ENCODE measurements at regions not wholly inside any gene's neighbourhood (a gene's known extent, or its start where the extent isn't known, plus 50 kb on each side); places are given as distances from the start of the nearest gene placed in this dataset.

DNA sequence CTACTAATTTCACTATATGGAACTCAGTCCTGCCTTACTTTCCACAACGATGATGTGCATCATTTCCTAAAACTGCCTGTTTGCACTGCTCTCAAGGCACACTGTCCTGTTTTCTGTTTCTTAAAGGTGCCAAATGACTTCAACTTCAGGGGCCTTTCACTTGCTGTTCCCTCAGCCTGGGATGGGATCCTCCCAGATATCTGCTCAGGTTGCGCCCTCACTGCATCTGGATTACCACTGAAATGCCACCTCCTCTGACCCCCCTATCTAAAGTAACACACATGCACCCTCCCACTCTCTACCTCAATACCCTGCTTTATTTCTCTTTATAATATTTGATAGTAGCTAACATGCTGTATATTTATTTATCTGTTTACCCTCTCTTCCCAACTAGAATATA, 123.8 kb upstream of the CMC1 start:
- intact Hi-C loops (cut with DNase I), result no loop called here
- DNase-seq (no peak), ATAC-seq (ENCODE audit: poor library complexity) (no peak)

DNA sequence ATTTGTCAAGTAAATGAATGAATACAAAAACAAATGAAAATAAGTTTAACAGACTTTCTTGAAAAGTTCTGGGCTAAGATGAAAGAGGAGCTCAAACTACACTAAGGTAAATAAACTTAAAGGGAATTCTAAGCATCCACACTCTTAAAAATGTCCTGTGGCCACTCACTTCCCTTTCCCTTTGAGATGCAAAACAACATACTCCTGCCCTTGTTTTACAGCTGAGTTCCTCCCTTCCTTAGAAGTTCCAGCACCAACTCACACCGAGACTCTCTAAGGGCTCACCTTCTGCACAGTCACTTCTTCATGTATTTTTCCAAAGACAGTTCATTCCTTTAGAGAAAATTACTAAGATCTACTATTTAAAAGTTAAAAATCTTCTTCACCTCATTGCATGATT, 123.3 kb upstream of the CMC1 start:
- intact Hi-C loops (cut with DNase I), result no loop called here
- DNase-seq, result no peak
- ATAC-seq (ENCODE audit: poor library complexity), result no peak

DNA sequence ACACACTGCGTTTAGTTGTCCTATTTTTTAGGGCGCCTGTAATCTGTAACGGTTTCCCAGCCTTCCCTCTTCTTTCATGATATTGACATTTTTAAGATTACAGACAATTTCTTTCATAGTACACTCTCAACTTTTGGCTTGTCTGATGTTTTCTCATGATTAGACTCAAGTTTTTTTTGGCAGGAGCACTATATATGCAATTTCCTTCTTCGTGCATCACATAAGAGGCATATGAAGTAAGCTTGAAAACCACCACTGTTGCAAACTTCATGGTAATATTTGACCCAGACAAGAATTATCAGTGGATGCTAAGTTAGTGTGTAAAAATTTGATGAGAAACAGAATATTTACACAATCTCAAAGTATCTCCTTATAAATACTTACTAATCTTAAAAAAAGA, 119.2 kb upstream of the CMC1 start:
- intact Hi-C loops (cut with DNase I), result no loop called here
- no peak for DNase-seq
- ATAC-seq (ENCODE audit: poor library complexity), result peak; percentile 45

DNA sequence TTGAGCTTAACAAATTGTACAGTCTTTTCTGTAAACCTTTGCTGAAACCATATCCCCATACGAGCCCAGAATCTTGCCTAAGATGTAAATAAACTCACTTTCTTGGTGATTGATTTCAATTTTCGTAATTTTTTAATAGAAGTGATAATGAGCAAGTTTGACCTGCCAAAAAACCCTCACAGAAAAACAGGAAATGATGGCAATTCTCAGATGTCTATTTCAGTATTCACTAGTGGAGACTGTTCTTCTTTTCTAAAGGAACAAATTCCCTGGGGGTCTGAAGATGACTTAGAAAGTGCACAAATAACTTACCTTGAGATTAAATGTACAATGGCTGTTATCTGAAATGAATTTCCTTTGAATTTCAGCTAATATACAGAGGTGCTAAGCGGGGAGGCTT, 116.5 kb upstream of the CMC1 start:
- intact Hi-C loops (cut with DNase I), result no loop called here
- no peak for ATAC-seq (ENCODE audit: poor library complexity)
- DNase-seq, result no peak

- ATAC-seq (ENCODE audit: poor library complexity), result no peak
- intact Hi-C loops (cut with DNase I), result no loop called here
- no peak for DNase-seq
Measured at GRCh38 chr3:28125342-28125741, 116.1 kb upstream of the CMC1 start.

- ATAC-seq (ENCODE audit: poor library complexity) (no peak), DNase-seq (no peak)
- intact Hi-C loops (cut with DNase I), result no loop called here
Measured at GRCh38 chr3:28130836-28131235, 110.6 kb upstream of the CMC1 start.

DNA sequence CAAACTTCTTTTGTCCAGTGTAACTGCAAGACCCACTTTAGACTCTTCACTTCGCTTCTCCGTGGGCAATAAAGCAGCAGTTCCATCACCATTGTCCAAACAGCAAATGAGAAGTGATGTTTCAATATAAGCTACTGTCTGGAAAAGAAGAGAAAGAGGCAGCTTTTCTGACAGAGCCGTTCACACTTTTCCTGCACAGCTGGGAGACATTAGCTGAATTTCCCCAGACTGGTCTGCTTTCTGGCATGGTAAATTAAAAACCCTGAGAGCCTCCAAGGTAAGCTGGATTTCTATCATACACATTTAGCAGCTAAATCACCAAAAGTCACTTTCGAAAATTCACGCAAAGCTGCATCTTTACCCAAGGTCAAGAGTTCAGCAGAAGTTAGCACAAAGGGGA, 108.5 kb upstream of the CMC1 start:
- DNase-seq, result no peak
- peak; percentile 36 for ATAC-seq (ENCODE audit: poor library complexity)
- intact Hi-C loops (cut with DNase I), result no loop called here

DNA sequence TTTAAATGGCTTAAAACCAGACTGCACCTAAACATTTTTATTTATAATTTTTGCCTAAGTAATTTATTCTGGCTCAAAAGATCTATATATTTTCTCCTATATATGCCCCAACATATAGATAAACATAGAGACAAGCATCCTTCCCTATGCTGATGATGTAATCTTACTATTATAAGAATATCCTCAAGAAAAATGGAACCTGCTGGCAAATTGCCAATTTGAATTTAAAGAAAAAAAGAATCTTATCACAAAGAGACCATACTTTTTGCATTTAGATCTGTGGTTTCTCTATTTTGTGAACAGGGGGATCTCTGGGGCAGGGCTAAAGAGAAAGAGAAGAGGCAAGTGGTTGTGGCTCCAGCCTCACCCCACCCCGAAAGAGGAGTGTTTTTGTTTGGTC, 107.2 kb upstream of the CMC1 start:
- DNase-seq (no peak), ATAC-seq (ENCODE audit: poor library complexity) (no peak)
- intact Hi-C loops (cut with DNase I), result no loop called here

- no peak for DNase-seq
- ATAC-seq (ENCODE audit: poor library complexity), result no peak
- intact Hi-C loops (cut with DNase I), result no loop called here
Measured at GRCh38 chr3:28134792-28135375, 106.5 kb upstream of the CMC1 start.

DNA sequence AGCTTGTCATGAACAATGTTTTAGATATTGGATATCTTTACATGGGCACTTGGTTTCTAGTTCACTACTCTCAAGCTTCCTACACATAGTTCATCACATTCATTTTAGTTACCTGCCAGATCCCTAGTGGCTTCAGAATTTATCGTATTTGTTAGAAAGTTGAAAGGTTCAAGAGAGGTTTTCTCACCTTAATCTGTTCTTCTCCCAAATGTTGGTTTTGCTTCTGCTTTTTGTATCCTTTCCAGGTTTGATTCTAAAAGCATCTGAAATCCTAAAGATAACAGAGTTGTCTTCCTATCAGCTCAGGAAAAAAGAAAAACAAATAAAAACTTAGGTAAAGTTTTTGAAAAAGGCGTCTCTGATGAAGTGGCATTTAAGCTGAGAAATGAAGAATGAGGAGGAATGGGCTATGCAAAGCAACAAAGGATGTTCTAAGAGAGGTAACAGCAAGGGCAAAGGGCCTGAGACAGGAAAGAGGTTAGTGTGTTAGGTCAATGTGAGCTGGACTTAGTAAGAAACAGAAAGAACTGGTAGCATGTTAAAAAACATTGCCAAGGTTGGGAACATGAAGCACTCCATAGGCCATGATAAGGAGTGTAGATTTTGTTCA, 104.7 kb upstream of the CMC1 start:
- ATAC-seq (ENCODE audit: poor library complexity) (no peak), DNase-seq (no peak)
- intact Hi-C loops (cut with DNase I), result no loop called here

DNA sequence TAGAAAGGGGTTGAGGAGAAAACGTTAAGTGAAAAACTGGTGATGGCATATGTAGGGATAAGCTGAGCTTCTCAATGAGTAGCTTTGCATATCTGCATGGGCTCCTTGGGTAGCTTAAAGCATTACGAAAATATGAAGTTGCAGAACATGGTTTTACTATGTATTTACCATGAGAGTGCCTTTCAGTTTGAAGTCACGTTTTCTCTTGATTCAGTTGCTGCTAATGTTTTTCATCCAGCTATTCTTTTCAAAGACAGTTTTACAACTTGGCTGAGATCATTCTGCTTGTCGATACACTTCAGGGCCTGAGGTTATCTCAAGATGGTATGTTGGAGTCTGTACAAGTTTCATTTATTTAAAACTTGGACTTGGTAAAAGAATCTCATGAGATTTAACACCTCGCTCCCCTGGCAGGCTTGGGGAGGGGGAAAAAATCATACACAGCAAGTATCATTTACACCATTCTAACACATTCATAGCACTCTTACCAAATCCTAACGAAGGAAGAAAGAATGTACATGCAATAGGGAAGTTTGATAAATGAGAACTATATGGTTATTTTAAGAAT, 103.3 kb upstream of the CMC1 start:
- intact Hi-C loops (cut with DNase I), result no loop called here
- DNase-seq, result no peak

GRCh38 chr3:28139288-28139687, 102.1 kb upstream of the CMC1 start:
- intact Hi-C loops (cut with DNase I), result no loop called here
- DNase-seq, result no peak

More for the DNA sequence above, 103.3 kb upstream of the CMC1 start:
- no peak for ATAC-seq (ENCODE audit: poor library complexity)

GRCh38 chr3:28139967-28140634, 101.3 kb upstream of the CMC1 start:
- ATAC-seq (ENCODE audit: poor library complexity) (peak; percentile 74), DNase-seq (no peak)
- intact Hi-C loops (cut with DNase I), result no loop called here

More at GRCh38 chr3:28139288-28139687, 102.1 kb upstream of the CMC1 start:
- peak; percentile 92 for ATAC-seq (ENCODE audit: poor library complexity)

- ATAC-seq (ENCODE audit: poor library complexity), result no peak
- intact Hi-C loops (cut with DNase I), result no loop called here
Measured at GRCh38 chr3:28140664-28141063, 100.8 kb upstream of the CMC1 start.

GRCh38 chr3:28149960-28150359, 91.5 kb upstream of the CMC1 start:
- ATAC-seq (ENCODE audit: poor library complexity) (no peak), DNase-seq (no peak)
- intact Hi-C loops (cut with DNase I), result no loop called here

More at GRCh38 chr3:28140664-28141063, 100.8 kb upstream of the CMC1 start:
- no peak for DNase-seq

- intact Hi-C loops (cut with DNase I), result no loop called here
- DNase-seq, result no peak
Measured at GRCh38 chr3:28150465-28151206, 90.8 kb upstream of the CMC1 start.

DNA sequence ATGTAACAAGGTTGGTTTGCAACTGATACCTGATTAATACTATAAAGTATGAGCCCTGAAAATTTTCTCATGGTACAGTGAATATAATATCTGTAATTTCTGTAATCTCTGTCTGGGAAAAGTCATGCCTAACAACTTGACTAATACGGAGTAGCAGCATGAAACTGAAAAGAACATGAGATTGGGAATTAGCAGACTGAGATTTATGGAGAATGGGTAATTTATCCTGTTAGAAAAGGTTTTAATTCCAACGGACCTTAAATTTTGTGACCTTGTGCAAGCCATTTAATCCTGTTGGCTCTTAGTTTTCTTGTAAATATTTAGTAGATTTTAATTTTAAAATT, 90.2 kb upstream of the CMC1 start:
- intact Hi-C loops (cut with DNase I), result no loop called here
- DNase-seq, result no peak
- ATAC-seq (ENCODE audit: poor library complexity), result peak; percentile 45

More at GRCh38 chr3:28150465-28151206, 90.8 kb upstream of the CMC1 start:
- ATAC-seq (ENCODE audit: poor library complexity), result peak; percentile 97

DNA sequence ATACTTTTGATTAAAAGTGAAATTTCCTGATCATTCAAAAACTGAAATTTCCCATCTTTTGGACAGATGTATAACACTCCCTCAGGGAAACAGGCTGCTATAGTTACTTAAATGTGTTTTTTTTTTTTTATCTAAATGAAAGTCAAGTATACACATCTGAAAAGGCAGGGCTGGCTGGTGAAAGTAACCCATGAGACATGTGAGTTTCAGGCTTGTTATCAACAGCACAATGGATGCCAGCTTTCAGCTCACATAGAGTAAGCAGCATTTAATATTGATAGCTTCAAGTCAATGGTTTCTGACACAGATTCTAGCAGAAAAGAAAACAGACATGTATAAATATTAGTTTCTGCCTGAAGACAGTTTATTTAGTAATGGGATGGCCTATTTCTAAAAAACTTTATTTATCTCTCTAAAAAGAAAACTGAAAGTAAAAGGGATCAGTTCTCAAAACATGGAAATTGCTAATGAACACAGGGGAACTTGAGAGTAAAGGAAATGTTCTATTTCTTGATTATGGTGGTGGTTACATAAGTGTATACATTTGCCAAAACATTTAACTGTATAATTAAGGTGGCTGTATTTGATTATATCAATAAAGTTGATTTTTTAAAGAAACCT, 89.7 kb upstream of the CMC1 start:
- intact Hi-C loops (cut with DNase I), result no loop called here
- ATAC-seq (ENCODE audit: poor library complexity), result peak; percentile 55

DNA sequence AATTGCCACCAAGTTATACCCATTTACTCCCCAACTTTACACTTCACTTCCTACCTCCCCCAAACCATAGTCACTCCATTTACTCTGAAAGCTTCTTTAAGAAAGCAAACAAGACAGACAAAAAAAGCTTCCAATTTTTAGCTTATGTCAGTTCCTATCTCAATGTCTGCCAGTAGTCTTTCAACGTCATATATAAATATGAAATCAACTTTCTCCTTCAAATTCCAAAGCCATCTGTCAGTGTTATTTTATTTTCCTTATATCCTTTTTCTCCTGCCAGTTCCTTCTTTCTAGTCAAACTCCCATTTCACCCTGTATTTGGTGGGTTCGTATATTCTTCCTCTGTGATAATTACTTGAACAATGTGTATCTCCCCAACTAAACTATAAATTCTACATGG, 85.8 kb upstream of the CMC1 start:
- no peak for DNase-seq
- intact Hi-C loops (cut with DNase I), result no loop called here
- no peak for ATAC-seq (ENCODE audit: poor library complexity)

More for the DNA sequence above, 89.7 kb upstream of the CMC1 start:
- DNase-seq, result no peak
